Ishikawa (cell line): ENCODE measurements at regions not wholly inside any gene's neighbourhood (a gene's known extent, or its start where the extent isn't known, plus 50 kb on each side); places are given as distances from the start of the nearest gene placed in this dataset.

ENCODE experiments used
- CEBPB ChIP-seq: IDR thresholded peaks from 2 replicates; pipeline ENCODE4 v1.6.1; 2012
- CREB1 ChIP-seq: IDR thresholded peaks from 2 replicates; pipeline ENCODE4 v1.6.1; 2012; ENCODE audit warnings: low read depth
- EGR1 ChIP-seq: IDR thresholded peaks from 2 replicates; pipeline ENCODE4 v1.6.1; 2012
- EP300 ChIP-seq: IDR thresholded peaks from 2 replicates; pipeline ENCODE4 v1.6.1; 2012; ENCODE audit warnings: borderline replicate concordance
- FOXM1 ChIP-seq: IDR thresholded peaks from 2 replicates; pipeline ENCODE4 v1.6.1; 2012; ENCODE audit warnings: low read depth, borderline replicate concordance
- NFIC ChIP-seq: IDR thresholded peaks from 2 replicates; pipeline ENCODE4 v1.6.1; 2012
- RAD21 ChIP-seq: IDR thresholded peaks from 2 replicates; pipeline ENCODE4 v1.6.1; 2012; ENCODE audit warnings: low read depth
- REST ChIP-seq: IDR thresholded peaks from 2 replicates; pipeline ENCODE4 v1.6.1; 2012; ENCODE audit warnings: low read depth, mild to moderate bottlenecking
- TAF1 ChIP-seq: IDR thresholded peaks from 2 replicates; pipeline ENCODE4 v1.6.1; 2012; ENCODE audit warnings: low read depth, mild to moderate bottlenecking
- TCF12 ChIP-seq: IDR thresholded peaks from 2 replicates; pipeline ENCODE4 v1.6.1; 2012; ENCODE audit warnings: low read depth
- TEAD4 ChIP-seq: IDR thresholded peaks from 2 replicates; pipeline ENCODE4 v1.6.1; 2012
- USF1 ChIP-seq: IDR thresholded peaks from 2 replicates; pipeline ENCODE4 v1.6.1; 2012
- YY1 ChIP-seq: IDR thresholded peaks from 2 replicates; pipeline ENCODE4 v1.6.1; 2012; ENCODE audit warnings: low read depth
- ZBTB7A ChIP-seq: IDR thresholded peaks from 2 replicates; pipeline ENCODE4 v1.6.1; 2012; ENCODE audit warnings: low read depth
- TF ChIP-seq, protein P1 (sequence below): IDR thresholded peaks from 2 replicates; pipeline ENCODE4 v1.6.1; 2012

- TF ChIP-seq YY1 (no peak), REST (no peak), NFIC (no peak), USF1 (no peak), FOXM1 (no peak), EP300 (no peak), CREB1 (no peak), CEBPB (no peak), TEAD4 (no peak), ZBTB7A (no peak), RAD21 (no peak), EGR1 (no peak), TCF12 (no peak), TAF1 (no peak)
- TF ChIP-seq, protein P1, sequence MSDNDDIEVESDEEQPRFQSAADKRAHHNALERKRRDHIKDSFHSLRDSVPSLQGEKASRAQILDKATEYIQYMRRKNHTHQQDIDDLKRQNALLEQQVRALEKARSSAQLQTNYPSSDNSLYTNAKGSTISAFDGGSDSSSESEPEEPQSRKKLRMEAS, result no peak
Observed at GRCh38 chr4:159010100-159010499, 92.8 kb upstream of the RAPGEF2 start.

GRCh38 chr4:159010563-159011260, 92.2 kb upstream of the RAPGEF2 start:
- TF ChIP-seq TEAD4 (no peak), CEBPB (peak; percentile 87), NFIC (peak; percentile 30)

GRCh38 chr4:159012381-159012780, 90.5 kb upstream of the RAPGEF2 start:
- TF ChIP-seq NFIC (no peak), REST (no peak), TEAD4 (no peak)

DNA sequence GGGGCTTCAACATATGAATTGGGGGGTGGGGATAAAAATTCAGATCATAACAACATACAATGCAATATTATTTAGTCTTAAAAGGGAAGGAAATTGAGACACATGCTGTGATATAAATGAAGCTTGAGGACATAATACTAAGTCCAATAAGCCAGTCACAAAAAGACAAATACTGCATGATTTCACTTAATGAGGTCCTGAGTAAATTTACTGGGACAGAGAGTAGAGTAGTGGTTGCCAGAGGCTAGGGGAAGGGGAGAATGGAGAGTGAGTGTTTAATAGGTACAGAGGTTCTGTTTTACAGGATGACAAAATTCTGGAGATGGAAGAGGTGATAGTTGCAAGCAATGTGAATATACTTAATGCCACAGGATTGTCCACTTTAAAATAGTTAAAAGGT, 89.2 kb upstream of the RAPGEF2 start:
- TF ChIP-seq TCF12, result no peak
- no peak for TF ChIP-seq EGR1
- TF ChIP-seq RAD21, result no peak
- no peak for TF ChIP-seq NFIC
- no peak for TF ChIP-seq REST
- no peak for TF ChIP-seq TEAD4
- no peak for TF ChIP-seq FOXM1
- TF ChIP-seq USF1, result no peak
- no peak for TF ChIP-seq CEBPB

GRCh38 chr4:159014859-159015258, 88.0 kb upstream of the RAPGEF2 start:
- TF ChIP-seq RAD21 (no peak), REST (no peak), CEBPB (no peak), ZBTB7A (no peak), FOXM1 (no peak), NFIC (no peak), YY1 (no peak)
- TF ChIP-seq, protein P1, result no peak
